HL-60 (cell line): ENCODE measurements at regions not wholly inside any gene's neighbourhood (a gene's known extent, or its start where the extent isn't known, plus 50 kb on each side); places are given as distances from the start of the nearest gene placed in this dataset.

Experiments
- GABPA ChIP-seq: IDR thresholded peaks from 2 replicates; pipeline ENCODE4 v1.6.1; 2012; ENCODE audit warnings: low read depth
- TF ChIP-seq, protein P1 (sequence below): IDR thresholded peaks from one replicate; pipeline ENCODE4 v1.5.1; 2011; ENCODE audit warnings: low read length, control low read depth, inconsistent platforms; ENCODE audit not compliant: insufficient read depth
- TF ChIP-seq, protein P2 (sequence below): IDR thresholded peaks from 2 replicates; pipeline ENCODE4 v1.6.1; 2012; ENCODE audit warnings: low read depth; ENCODE audit not compliant: insufficient replicate concordance

DNA sequence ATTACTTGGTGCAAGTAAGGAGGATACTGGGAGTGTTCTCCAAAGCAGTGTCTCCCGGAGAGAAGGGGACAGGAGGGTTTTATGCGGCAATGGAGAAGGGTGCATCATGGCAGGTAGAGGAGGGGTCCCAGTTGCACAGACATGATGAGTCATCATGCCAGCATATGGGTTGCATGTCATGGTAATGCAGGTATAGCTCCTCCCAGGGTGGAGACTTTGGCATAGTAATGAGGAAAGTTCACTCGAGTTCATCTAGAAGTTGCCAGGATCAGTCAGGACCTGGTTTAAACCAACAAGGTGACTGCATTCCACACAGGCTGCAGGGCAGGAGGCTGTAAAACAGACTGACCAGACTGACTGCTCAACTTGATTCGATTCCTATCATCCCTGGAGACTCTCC, 355.7 kb upstream of the DUSP10 start:
- TF ChIP-seq, protein P1, sequence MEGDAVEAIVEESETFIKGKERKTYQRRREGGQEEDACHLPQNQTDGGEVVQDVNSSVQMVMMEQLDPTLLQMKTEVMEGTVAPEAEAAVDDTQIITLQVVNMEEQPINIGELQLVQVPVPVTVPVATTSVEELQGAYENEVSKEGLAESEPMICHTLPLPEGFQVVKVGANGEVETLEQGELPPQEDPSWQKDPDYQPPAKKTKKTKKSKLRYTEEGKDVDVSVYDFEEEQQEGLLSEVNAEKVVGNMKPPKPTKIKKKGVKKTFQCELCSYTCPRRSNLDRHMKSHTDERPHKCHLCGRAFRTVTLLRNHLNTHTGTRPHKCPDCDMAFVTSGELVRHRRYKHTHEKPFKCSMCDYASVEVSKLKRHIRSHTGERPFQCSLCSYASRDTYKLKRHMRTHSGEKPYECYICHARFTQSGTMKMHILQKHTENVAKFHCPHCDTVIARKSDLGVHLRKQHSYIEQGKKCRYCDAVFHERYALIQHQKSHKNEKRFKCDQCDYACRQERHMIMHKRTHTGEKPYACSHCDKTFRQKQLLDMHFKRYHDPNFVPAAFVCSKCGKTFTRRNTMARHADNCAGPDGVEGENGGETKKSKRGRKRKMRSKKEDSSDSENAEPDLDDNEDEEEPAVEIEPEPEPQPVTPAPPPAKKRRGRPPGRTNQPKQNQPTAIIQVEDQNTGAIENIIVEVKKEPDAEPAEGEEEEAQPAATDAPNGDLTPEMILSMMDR = no peak
- TF ChIP-seq, protein P2, sequence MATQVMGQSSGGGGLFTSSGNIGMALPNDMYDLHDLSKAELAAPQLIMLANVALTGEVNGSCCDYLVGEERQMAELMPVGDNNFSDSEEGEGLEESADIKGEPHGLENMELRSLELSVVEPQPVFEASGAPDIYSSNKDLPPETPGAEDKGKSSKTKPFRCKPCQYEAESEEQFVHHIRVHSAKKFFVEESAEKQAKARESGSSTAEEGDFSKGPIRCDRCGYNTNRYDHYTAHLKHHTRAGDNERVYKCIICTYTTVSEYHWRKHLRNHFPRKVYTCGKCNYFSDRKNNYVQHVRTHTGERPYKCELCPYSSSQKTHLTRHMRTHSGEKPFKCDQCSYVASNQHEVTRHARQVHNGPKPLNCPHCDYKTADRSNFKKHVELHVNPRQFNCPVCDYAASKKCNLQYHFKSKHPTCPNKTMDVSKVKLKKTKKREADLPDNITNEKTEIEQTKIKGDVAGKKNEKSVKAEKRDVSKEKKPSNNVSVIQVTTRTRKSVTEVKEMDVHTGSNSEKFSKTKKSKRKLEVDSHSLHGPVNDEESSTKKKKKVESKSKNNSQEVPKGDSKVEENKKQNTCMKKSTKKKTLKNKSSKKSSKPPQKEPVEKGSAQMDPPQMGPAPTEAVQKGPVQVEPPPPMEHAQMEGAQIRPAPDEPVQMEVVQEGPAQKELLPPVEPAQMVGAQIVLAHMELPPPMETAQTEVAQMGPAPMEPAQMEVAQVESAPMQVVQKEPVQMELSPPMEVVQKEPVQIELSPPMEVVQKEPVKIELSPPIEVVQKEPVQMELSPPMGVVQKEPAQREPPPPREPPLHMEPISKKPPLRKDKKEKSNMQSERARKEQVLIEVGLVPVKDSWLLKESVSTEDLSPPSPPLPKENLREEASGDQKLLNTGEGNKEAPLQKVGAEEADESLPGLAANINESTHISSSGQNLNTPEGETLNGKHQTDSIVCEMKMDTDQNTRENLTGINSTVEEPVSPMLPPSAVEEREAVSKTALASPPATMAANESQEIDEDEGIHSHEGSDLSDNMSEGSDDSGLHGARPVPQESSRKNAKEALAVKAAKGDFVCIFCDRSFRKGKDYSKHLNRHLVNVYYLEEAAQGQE = no peak
- no peak for TF ChIP-seq GABPA
